Upper lobe of left lung (tissue), 4 donors: ENCODE measurements at regions not wholly inside any gene's neighbourhood (a gene's known extent, or its start where the extent isn't known, plus 50 kb on each side); places are given as distances from the start of the nearest gene placed in this dataset.

ENCODE experiments used
- POLR2A ChIP-seq, 4 donors: fragments of 450-650 bp; IDR thresholded peaks; one replicate each; pipeline ENCODE4 v1.5.1; 2016 to 2017; ENCODE audit warnings: antibody characterized with exemption in 4 of 4, mild to moderate bottlenecking in 2 of 4
- POLR2AphosphoS5 ChIP-seq, 2 donors: sonication (generic); formaldehyde crosslinking; IDR thresholded peaks; one replicate each; pipeline ENCODE4 v1.5.1; 2017; ENCODE audit warnings: antibody characterized with exemption in 2 of 2
- TF ChIP-seq, protein P1 (sequence below), 6 experiments: fragments of 450-650 bp in 4 of 6; fragments of 200-600 bp in 2 of 6; sonication (generic) in 2 of 6; IDR thresholded peaks; one replicate each; pipeline ENCODE4 v1.5.1; 2016 to 2019; ENCODE audit warnings: antibody characterized with exemption in 6 of 6

- TF ChIP-seq, protein P1, sequence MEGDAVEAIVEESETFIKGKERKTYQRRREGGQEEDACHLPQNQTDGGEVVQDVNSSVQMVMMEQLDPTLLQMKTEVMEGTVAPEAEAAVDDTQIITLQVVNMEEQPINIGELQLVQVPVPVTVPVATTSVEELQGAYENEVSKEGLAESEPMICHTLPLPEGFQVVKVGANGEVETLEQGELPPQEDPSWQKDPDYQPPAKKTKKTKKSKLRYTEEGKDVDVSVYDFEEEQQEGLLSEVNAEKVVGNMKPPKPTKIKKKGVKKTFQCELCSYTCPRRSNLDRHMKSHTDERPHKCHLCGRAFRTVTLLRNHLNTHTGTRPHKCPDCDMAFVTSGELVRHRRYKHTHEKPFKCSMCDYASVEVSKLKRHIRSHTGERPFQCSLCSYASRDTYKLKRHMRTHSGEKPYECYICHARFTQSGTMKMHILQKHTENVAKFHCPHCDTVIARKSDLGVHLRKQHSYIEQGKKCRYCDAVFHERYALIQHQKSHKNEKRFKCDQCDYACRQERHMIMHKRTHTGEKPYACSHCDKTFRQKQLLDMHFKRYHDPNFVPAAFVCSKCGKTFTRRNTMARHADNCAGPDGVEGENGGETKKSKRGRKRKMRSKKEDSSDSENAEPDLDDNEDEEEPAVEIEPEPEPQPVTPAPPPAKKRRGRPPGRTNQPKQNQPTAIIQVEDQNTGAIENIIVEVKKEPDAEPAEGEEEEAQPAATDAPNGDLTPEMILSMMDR (IDR thresholded peaks at IDR 0.05), result no peak
- TF ChIP-seq POLR2AphosphoS5 (IDR thresholded peaks at IDR 0.05) (no peak), POLR2A (IDR thresholded peaks at IDR 0.05) (no peak)
These were observed 111.0 kb upstream of the PTCH1 start for GRCh38 chr9:95627802-95628201.
